NCI-H2196 (cell line): ENCODE measurements at regions not wholly inside any gene's neighbourhood (a gene's known extent, or its start where the extent isn't known, plus 50 kb on each side); places are given as distances from the start of the nearest gene placed in this dataset.
"Not testable (repeated sequence)": the region's sequence is repeated elsewhere in the genome, so short reads cannot be mapped to it uniquely, and the experiment has no call there.

ENCODE experiments used
- DNase-seq: peaks from one replicate; lab custom pipeline; 2025; ENCODE audit not compliant: unreplicated experiment; lab: John Stamatoyannopoulos, UW

- DNase-seq, result no peak
Observed at GRCh38 chr2:139721411-139721995, 941.3 kb upstream of the NXPH2 start.

GRCh38 chr2:139720056-139720455 lies 939.9 kb upstream of the NXPH2 start:
- no peak for DNase-seq

- no peak for DNase-seq
Observed at GRCh38 chr2:139704606-139705005, 924.4 kb upstream of the NXPH2 start.

- no peak for DNase-seq
Observed at GRCh38 chr2:139694327-139694726, 914.1 kb upstream of the NXPH2 start.

- DNase-seq, result no peak
Observed at GRCh38 chr2:139686205-139686604, 906.0 kb upstream of the NXPH2 start.

- DNase-seq, result no peak
Observed at GRCh38 chr2:139685090-139685983, 905.1 kb upstream of the NXPH2 start.

- no peak for DNase-seq
Observed at GRCh38 chr2:139684286-139684860, 904.2 kb upstream of the NXPH2 start.

- DNase-seq, result no peak
Observed at GRCh38 chr2:139674577-139674976, 894.4 kb upstream of the NXPH2 start.

GRCh38 chr2:139673447-139673846 lies 893.3 kb upstream of the NXPH2 start:
- DNase-seq, result not testable (repeated sequence)

GRCh38 chr2:139669675-139670074 lies 889.5 kb upstream of the NXPH2 start:
- DNase-seq, result no peak

GRCh38 chr2:139652385-139652784 lies 872.2 kb upstream of the NXPH2 start:
- no peak for DNase-seq

- DNase-seq, result no peak
Observed at GRCh38 chr2:139645617-139646016, 865.4 kb upstream of the NXPH2 start.

GRCh38 chr2:139643139-139643538 lies 862.9 kb upstream of the NXPH2 start:
- DNase-seq, result no peak

GRCh38 chr2:139631966-139632365 lies 851.8 kb upstream of the NXPH2 start:
- DNase-seq, result no peak

GRCh38 chr2:139628931-139629330 lies 848.7 kb upstream of the NXPH2 start:
- no peak for DNase-seq

- DNase-seq, result no peak
Observed at GRCh38 chr2:139626128-139626527, 845.9 kb upstream of the NXPH2 start.

- no peak for DNase-seq
Observed at GRCh38 chr2:139622691-139623090, 842.5 kb upstream of the NXPH2 start.

- DNase-seq, result no peak
Observed at GRCh38 chr2:139617747-139618146, 837.6 kb upstream of the NXPH2 start.

GRCh38 chr2:139613264-139613663 lies 833.1 kb upstream of the NXPH2 start:
- no peak for DNase-seq

- DNase-seq, result no peak
Observed at GRCh38 chr2:139610512-139610911, 830.3 kb upstream of the NXPH2 start.

- no peak for DNase-seq
Observed at GRCh38 chr2:139609109-139609508, 828.9 kb upstream of the NXPH2 start.

GRCh38 chr2:139605668-139606067 lies 825.5 kb upstream of the NXPH2 start:
- no peak for DNase-seq
